GM19351 (cell line): ENCODE measurements at regions not wholly inside any gene's neighbourhood (a gene's known extent, or its start where the extent isn't known, plus 50 kb on each side); places are given as distances from the start of the nearest gene placed in this dataset.

Experiments
- ATAC-seq: cut with Tn5 transposase; IDR thresholded peaks from one replicate; pipeline ENCODE4 v1.9.1; 2021; ENCODE audit warnings: mild to moderate bottlenecking, moderate library complexity; ENCODE audit not compliant: unreplicated experiment

DNA sequence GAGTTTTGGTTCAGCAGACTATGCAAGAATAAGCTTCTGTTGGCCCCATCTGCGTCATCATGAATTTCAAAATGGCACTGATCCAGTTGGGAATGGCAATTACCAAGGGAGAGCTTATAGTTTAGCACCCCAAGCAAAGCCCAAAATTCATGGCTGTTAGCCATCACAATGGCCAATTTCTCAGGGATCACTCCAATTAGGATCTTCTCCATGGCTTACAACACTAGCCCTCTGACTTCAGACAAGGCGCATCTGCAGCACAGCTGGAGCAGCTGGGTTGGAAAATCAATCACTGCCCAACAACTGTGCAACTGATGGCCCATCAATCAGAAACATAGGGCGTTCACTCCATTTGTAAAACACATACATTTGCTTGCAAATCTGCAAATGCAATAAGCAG lies 273.6 kb downstream of the SRBD1 start:
- ATAC-seq, result no peak

DNA sequence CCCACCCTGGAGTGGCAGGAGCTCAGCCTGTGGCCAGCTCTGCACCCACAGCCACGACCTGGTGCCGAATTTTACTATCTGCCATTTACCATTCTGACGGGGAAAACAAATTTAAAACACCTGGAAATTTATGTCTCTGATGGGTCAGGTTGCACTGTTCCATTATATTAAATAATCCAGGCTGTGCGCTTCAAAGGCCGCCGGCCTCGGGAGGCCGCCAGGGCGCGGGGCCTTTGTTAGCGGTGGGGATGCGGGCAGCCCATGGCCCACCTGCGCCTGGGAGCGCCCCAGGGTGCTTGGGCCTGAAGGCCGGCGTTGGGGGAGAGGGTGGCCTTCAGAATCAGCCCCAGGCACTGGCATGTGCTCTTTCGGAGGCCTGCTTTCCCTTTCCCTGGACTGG lies 276.9 kb downstream of the SRBD1 start:
- ATAC-seq, result no peak

DNA sequence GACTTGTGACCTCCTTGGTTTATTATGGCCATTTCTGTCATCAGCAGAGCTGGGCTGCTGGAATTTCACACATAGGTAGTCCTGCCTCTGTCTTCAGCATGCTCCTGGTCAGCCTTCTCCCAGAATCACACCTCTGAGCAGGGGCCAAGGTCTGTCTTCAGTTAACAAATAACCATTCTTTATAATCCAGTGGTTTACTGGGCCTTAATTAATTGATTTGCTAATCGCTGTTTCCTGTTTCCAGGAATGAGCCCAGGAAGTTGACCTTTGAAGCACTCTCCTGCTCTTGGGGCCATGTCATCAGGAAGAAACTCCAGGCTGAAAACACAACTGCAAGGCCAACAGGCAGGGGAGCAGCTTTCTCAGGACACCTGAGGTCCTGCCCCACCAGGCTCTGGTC lies 278.5 kb downstream of the SRBD1 start:
- ATAC-seq, result no peak

DNA sequence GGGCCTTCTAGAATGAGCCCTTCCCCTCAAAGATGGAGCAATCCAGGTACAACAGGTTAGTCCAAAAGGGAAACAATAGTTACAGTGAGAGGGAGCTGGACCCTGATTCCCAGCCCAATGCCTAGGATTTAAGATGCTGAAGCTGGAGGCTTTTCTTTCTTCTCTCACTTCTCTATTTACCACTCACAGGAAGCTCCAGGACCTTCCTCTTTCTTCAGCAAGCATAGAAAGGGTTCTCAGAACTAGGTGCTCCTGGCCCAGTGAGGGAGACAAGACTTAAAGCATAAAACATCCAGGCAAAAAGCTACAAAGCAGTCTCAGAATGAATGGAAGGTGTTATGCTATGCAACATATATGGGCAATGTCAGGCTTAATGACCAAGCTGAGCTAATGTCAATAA lies 279.0 kb downstream of the SRBD1 start:
- ATAC-seq, result no peak

DNA sequence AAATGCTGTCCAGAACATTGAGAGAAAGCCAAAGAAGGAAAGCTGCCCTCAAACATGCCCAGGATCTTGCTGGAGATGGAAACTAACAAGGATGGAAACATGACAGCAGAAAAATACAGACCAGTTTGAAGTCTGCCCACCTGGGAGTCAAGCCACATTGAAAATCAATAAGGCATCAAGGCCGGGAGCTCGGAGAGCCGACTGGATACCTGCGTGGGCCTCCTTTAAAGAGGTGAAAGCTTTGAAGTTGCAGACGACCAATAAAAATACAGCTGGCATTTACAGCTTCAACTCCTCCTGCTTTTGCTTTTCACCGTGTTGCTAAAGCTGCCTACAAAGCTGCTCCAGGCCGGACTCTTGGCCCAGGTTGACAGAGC lies 279.7 kb downstream of the SRBD1 start:
- no peak for ATAC-seq

DNA sequence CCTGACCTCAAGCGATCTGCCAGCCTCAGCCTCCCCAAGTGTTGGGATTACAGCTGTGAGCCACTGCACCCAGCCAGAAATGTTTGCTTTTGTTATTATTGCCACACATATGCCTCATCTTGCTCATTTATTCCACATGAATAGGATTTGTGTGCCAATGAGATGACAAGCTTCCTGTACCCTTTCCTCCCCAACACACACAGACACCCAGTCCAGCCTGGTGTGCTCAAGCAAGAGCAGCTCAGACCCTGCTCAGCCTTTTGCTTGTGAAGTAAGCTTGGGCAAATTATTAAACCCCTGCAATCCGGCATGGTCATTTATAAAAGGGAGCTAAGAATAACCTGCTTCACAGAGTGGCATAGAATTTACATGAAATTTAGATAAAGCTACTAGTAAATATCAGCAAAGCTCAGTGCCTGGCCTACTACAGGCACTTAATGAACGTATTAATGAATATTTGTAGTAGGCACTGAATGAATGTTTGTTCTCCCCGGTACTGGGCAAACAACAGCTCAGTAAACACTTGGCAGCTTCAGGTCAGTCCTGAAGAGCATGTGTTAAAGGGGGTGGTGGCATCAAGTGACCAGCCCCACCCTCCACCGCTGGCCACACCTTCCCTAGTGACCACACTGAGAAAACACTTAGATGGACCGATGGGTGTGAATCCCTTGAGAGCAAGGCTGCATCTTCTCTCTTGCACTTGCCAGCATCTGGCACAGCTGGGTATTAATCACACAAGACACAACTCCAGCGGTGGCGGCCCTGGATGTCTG lies 280.2 kb downstream of the SRBD1 start:
- no peak for ATAC-seq

DNA sequence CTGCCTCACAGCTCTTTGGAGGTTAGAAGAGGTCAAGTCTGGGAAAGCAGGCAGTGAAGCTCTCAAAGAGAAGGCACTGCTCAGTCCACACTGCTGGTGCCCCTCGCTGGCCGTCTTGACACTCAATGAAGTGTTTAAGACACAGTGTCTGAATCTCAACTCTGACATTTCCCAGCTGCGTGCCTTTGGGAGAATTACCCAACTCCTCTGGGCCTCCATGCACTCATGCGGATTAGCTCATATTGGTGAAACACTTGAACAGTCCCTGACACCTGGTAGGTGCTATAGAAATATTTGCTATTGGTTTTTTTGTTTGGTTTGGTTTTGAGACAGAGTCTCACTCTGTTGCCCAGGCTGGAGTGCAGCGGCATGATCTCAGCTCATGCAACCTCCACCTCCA lies 281.0 kb downstream of the SRBD1 start:
- ATAC-seq, result no peak

DNA sequence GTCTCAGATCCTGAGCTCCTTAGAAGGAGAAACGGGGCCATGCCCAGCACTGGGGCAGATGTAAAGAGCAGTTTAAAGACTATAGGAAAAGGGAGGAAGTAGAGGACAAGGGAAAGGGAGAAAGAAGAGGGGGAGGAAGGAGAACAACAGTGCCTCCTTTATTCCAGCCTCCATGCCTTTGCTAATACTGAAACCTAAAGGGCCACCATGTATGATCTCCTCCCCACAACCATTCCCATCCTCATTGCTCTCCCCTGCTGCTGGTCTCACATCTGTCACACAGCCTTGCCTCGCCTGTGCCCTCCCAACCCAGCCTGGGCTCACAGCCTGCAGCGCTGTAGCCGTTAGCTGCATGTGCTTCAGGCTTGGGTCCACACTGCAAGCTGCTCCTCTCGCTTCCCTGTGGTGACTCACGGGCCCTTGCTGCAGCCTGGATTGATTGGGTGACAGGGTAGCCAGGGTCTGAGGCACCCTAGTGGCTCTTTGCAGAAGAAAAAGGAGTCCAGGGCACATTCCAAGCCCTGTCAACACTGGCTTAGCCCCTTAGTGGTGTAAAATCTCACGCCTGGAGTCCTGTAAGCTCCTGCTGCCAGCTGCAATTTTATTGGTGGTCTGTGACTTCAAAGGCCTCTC lies 281.9 kb downstream of the SRBD1 start:
- no peak for ATAC-seq

DNA sequence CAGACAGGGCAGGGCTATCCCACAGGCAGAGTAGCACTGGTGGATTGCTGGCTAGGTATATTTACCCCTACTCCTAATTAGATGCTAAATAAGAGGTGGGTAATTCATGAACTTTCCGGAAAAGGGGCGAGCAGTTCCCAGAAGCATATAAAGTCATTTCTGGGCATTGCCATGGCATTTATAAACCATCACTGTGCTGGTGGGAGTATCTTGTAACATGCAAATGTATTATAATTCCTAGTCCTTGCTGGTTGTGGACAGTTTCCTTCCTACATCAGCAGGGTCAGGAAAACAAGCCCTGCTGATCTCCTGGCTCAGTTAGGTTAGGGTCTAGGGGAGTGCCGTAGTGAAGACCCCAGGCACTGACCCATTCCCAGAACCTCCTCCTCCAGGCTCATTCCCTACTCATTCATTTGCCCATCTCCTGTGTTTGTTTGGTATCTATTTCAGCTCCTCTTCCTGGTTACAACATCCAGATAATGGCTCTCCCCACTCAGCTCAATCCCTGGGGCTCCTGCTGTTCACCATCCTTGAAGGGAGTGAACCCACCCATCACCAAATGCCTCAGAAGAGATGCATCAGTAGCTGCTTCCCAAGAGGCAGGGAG lies 282.7 kb downstream of the SRBD1 start:
- no peak for ATAC-seq

DNA sequence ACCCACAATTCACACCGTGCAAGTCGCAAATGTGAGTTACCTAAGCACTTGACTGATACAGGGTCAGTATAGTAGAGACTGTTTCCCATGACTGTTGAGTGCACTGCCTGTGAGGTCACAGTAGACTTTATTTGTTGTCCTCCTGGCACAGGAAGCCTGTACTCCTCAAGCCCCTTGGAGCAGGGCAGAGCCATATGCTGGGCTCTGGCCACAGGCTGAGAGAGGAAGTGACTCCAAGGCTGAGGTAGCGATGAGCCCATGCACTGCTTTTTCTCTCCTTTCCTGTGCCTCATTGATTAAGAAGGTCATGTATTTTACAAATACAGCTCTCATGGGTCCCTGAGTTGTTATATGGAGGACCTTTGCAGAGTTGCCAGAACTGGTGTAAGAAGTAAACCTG lies 287.7 kb downstream of the SRBD1 start:
- no peak for ATAC-seq

DNA sequence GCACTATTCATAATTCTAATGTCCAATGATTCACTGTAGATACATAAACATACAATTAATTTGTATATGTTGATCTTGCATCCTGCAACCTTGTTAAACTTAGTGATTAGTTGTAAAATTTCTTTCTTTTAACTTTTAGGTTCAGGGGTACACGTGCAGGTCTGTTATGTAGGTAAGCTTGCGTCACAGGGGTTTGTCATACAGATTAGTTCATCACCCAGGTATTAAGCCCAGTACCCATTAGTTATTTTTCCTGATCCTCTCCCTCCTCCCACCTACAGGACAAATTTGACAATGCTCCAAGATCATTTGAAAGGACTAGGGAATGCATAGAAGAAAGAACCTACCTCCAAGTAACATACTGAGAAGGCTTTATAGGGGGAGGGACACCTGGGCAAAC lies 290.1 kb downstream of the SRBD1 start:
- ATAC-seq, result no peak

DNA sequence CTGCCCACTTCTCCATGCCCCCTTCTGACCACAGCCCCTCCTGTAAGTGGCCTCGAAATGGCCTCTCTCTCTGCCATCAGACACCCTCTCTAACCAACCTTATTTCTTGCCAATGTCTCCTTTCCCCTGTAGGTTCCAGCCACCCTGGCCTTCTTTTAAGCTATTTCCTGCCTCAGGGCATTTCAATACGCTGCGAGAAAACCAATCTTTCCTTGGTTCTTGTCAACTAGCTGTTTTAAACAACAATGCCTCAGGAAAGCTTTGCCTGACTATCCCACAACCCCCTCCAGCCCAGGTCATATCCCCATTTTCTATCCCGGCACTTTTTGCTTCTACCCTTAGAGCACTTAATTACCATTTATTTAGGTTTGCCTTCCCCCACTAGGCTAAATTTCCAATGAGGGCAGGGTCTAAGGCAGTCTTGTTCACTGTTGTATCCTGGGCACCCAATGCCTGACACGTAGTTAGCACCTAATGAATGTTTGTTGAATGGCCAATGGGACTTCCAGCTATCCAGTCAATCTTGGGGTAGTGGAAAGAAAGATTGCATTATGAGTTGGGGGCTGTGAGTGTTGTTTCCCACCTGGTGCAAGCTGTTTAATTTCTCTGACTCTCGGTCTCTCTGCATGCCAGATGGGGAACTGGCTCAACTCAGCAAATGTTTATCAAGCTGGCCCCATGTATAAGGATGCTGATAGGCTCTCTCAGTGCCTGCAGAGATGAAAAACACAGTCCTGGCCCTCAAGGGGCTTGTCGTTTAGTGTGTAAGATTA lies 291.2 kb downstream of the SRBD1 start:
- ATAC-seq, result no peak

DNA sequence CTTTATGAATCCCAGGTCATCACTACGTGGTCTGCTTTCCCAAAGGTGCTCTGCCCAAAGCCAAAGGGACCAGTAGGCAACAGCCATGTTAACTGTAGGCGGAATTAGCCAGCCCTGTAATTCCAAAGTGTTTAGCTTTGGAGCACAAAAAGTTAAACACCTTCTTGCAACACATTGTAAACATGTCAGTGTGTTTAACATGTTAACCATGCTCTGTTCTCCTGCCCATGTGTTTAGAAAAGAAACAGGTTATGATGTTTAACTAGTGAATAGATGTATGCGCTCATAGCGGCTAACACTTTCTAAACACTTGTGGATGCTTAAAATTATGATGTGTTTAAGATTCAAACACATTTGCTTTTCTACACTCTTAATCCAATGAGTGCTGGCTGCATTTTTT lies 292.4 kb downstream of the SRBD1 start:
- no peak for ATAC-seq

DNA sequence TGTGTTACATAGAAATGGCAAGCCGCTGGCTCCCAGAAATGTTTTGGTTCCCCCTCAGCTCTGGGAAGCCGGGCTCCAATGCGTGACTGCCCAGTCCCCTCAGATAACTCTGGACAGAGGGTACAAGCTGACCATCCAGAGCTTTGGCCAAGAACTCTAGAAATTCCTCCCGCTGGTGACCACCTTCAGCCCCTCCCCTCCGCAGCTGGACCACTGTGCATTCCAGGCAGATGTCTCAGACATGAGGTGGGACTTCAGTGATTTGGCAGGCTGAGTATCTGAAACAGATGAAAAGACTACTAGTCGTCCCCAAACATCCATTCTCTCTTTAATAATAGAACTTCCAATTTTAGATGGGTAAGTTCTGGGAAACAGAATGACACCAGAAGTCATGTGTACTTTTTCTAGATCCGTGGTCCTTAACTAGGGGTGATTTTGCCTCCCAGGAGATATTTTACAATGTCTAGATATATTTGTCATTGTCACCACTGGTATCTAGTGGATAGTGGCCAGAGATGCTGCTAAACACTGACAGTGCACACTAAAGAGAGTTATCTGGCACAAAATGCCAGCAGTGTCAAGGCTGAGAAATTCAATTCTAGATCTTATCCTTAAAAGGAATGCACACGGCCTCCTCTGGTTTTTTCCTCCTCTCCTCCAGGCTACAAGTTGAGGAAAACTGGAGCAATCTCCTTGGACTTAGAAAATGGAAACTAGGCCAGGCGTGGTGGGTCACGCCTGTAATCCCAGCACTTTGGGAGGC lies 294.3 kb downstream of the SRBD1 start:
- no peak for ATAC-seq

DNA sequence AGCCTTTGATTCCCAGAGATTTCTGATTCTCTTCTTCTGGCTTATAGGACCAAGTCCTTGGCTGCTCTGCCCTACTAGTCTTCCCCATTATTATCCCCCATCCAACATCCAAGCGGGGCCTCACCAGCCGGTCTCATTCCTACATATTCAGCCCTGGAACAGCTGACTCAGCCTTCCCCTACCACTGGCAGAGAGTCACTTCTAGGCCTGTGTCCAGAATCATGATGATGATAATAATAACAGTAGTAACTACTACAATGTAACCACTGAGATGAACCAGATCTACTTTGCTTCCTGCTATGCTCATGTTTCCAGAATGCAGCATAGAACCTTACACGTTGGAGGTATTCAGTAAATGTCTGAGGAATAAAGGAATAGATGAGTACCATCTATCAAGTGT lies 295.2 kb downstream of the SRBD1 start:
- no peak for ATAC-seq

DNA sequence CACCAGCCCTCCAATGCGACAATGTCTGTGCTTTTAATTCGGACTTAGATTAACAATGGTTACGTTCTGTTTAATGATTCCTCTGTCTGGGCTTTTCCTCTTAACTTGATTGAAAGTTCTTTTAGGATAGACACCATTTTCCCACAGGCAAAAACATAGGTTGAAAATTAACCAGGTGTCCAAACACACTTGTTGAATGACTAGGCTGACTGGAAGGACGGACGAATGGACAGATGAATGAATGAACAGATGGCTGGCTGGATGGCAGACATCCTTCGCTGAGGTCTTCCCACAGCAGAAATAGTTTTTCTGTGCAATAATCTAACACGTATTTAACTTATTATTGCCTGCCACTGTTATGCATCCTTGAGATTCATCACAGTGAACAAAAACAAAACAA lies 298.8 kb downstream of the SRBD1 start:
- ATAC-seq, result no peak

DNA sequence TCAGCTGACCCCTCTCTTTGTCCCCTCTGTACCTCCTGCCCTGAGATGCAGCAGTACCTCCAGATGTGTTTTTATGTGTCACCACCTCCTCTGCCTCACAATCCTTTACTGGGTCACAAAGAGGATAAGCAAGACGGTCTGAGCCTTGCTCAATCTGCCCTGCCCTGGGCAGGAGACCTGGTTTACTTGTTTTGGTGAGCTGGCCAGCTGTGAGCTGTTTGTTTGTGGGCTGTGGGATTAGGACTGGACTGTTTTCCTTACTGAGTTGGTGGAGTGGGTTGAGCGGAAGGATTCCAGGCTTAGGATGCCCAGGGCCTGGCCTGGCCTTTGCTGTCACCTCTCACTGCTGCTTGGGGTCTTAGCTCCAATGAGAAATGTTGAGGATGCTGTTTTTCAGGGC lies 299.5 kb downstream of the SRBD1 start:
- ATAC-seq, result no peak

DNA sequence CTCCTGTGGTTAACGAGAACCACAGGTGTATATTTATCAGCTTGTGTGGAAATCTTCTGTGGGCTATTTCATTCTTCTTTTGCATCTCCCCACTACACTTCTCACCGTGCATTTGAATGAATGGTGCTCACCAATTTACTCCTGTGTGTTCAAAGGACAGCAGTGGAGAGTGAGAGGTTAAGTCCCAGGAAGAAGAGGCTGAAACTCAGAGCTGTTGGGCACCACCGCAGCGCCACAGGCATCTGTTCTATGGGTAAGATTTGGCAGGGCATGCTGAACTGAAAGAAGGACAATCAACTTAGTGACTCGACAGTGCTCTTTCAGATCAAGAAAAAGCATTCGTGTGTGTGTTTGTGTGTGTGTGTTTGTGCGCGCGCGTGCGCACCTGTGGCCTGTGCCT lies 297.9 kb upstream of the SIX2 start:
- ATAC-seq, result no peak

DNA sequence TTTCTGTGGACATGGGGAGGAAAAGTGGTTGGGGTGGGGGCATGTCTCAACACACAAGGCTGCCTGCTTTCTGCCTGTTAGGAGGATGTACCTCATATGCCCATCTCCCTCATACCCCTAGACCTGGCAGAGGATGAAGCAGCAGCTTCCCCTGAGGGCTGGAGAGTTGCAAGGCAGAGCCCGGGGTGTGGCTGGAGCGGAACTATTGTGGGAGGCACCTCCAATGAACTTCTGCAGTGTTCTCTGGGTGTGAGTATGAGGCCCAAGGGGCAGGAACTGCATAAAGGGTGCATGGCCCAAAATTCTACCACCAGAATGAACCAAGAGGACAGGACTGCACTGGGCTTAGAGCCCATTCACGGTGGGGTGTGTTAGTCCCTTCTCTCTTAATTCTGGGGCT lies 296.3 kb upstream of the SIX2 start:
- no peak for ATAC-seq

DNA sequence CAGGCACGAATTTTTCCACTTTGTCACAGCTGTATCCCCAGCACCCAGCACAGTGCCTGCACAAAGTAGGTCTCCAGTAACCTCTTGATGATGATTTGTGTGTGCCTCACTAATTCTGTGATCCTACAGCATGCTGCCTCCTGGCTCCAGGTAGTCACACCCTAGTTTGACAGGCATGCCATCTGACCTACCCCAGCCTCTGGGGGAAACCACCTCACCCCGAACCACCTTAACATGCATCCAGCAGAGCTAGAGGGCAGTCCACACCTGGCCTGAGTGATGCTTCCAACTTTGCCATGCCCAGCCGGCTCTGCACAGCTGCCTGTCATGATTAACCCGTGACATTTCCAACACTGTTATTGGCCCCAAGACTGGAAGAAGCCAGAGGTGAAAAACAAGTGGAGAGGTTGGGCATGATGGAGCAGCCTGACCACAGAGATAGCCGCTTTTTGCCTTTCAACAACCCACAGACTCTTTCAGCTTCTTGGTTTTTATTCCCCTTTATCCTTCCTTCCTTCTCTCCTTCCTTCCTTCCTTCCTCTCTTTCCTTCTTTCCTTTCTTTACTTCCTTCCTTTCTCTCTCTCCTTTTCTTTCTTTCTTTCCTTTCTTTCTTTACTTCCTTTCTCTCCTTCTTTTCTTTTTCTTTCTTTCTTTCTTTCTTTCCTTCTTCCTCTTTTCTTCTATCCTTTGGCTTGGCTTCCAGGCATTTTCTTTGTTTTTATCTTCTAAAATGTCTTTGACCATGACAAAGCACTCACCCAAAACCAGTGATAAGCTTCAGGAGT lies 294.4 kb upstream of the SIX2 start:
- no peak for ATAC-seq
